ENCODE measurements at regions not wholly inside any gene's neighbourhood (a gene's known extent, or its start where the extent isn't known, plus 50 kb on each side); places are given as distances from the start of the nearest gene placed in this dataset.
"Not testable (repeated sequence)": the region's sequence is repeated elsewhere in the genome, so short reads cannot be mapped to it uniquely, and the experiment has no call there.

DNA sequence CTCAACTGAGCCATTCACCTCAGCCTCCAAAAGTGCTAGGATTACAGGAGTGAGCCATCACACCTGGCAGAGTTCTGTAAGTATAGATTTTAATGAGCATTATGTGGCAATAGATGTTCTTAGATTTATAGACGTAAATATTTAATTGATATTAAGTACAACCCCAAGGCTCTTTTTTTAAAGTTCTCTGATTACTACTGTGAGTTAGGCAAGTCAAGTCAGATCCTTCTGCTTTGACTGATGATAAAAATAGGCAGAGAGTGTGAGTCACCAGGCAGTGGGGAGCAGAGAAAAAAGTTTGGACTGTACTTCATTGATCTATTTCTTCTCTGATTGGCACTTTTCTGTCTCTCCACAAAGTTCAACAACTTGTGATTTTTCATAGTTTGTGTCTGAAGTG, 1379.9 kb downstream of the UQCRFS1 start:
- DNase-seq (ENCODE audit: low read depth) = no peak

DNA sequence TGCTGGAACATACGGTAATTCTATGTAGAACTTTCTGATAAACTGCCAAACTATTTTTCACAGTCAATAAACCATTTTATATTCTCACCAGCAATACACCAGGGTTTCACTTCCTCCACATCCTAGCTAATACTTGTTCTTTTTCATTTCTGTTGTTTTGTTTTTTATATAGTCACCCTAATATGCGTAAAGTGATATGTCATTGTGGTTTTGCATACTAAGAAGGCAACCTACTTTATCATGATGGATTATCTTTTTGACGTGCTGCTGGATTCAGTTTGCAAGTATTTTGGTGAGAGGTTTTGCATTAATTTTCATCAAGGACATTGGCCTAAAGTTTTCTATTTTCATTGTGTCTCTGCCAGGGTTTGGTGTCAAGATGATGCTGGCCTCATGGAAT, 1384.1 kb downstream of the UQCRFS1 start:
- no peak for DNase-seq (ENCODE audit: low read depth)

DNA sequence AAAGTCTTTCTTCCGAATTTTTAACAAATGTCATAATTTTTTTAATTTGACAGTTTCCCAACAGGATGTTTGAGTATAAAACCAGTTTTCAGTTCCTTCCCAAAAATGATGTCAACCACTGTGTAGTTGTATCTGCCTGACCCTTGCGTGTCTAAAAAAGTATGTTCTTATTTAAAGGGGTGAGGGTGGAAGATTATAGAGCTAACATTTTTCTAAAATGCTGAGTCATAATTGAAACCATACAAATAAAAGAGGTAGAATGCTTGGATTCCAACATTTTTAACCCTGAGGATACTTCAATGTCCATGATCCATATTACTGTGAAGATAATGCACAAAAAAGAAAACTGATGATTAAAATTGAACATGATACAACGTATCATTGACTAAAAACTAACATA, 1388.8 kb downstream of the UQCRFS1 start:
- no peak for DNase-seq (ENCODE audit: low read depth)

DNA sequence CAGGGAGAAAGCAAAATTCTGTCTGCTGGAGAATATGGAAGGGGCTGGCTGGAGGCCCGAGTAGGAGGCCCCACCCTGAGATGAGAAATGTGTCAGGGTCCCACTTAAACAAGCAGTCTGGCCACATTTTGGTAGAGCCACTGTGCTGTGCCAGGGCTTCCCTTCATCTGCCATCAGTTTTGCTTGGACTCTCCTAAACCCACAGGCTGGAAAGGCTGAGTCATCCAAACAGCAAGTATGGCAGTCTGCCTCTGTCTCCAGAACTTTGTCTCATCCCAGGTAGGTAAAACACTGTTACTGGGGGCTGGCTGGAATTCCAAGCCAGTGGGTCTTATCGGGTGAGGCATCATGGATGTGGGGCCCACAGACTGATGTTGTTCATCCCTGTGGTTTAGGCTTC, 1390.6 kb downstream of the UQCRFS1 start:
- DNase-seq (ENCODE audit: low read depth) = peak; percentile 2

DNA sequence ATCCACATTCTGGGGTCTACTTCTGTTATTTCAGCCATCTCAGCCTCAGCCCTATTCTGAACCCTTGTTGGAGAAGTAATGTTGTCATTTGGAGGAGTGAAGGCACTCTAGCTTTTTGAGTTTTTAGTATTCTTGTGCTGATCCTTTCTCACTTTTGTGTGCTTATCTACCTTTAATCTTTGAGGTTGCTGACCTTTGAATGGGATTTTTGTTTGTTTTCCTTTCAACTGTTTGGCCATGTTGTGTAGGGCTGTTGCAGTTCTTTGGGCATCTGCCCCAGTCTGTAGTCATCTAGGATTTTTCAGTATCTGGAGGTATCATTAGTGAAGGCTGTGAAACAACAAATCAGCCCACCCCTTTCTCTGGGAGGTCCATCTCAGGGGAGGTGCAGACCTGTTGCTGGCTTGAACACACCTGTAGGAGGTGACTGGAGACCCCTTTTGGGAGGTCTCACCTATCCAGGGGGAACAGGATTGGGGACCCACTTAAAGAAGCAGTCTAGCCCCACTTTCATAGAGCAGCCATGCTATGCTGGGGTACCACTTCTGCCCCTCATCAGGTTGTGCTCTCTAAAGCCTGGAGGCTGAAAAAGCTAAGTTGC, 1391.4 kb downstream of the UQCRFS1 start:
- DNase-seq (ENCODE audit: low read depth) = no peak

DNA sequence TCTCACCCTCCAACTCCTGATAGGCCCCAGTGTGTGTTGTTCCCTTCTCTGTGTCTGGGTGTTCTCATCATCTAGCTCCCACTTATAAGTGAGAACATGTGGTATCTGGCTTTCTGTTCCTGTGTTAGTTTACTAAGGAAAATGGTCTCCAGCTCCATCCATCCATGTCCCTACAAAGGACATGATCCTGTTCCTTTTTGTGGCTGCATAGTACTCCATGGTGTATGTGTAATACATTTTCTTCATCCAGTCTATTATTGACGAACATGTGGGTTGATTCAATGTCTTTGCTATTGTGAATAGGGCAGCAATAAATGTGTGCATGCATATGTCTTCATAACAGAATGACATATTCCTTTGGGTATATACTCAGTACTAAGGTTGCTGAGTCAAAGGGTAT, 1397.0 kb downstream of the UQCRFS1 start:
- no peak for DNase-seq (ENCODE audit: low read depth)

DNA sequence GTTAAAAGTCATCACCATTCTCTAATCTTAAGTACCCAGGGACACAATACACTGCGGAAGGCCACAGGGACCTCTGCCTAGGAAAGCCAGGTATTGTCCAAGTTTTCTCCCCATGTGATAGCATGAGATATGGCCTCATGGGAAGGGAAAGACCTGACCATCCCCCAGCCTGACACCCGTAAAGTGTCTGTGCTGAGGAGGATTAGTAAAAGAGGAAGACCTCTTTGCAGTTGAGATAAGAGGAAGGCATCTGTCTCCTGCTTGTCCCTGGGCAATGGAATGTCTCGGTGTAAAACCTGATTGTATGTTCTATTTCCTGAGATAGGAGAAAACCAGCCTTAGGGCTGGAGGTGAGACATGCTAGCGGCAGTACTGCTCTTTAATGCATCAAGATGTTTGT, 1398.1 kb downstream of the UQCRFS1 start:
- DNase-seq (ENCODE audit: low read depth) = not testable (repeated sequence)

DNA sequence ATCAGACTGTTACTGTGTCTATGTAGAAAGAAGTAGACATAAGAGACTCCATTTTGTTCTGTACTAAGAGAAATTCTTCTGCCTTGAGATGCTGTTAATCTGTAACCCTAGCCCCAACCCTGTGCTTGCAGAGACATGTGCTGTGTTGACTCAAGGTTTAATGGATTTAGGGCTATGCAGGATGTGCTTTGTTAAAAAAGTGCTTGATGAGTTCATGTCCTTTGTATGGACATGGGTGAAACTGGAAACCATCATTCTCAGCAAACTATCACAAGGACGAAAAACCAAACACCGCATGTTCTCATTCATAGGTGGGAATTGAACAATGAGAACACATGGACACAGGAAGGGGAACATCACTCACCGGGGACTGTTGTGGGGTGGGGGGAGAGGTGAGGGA, 1398.7 kb downstream of the UQCRFS1 start:
- not testable (repeated sequence) for DNase-seq (ENCODE audit: low read depth)

DNA sequence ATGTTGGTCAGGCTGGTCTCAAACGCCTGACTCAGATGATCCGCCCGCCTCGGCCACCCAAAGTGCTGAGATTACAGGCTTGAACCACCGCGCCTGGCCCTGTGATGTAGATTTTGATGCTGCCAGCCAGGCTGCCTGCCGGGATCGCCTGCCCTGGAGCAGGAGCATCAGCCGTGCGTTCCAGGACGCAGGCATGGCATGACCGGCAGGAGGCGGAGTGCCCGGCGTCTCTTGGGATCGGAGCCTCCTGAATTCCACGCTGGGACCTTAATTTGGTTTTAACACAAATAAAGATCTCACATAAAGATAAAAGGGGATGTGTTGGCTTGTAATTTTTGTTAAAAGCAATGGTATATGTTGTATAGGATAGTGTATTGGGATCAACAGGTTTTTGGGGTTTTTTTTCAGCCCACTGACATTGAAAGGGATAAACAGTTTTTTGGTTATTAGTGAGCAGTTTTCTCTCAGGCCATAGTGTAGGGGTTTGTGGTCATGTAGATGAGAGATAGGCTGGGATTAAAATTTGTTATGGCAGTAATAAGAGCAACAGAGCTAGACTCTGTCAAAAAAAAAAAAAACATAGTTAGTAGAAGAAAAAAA, 1406.4 kb downstream of the UQCRFS1 start:
- no peak for DNase-seq (ENCODE audit: low read depth)

DNA sequence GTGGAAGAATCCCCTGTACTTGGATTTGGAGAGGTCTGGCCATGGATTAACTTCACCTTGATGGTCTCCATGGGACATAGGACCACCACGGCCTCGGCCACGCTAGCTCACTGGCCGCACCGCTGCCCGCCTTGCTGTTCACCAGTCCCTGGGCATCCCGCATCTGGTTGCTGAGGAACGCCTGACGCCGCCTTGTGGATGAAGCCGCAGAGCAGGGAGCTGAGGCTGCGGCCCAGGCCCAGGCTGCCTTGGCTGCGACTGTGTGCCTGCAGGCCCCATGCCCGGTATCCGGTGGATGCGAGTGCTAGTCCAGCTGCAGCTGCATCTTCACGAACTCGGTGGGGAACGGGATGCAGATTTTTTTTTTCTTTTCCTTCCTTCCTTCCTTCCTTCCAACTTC, 1407.1 kb downstream of the UQCRFS1 start:
- no peak for DNase-seq (ENCODE audit: low read depth)

DNA sequence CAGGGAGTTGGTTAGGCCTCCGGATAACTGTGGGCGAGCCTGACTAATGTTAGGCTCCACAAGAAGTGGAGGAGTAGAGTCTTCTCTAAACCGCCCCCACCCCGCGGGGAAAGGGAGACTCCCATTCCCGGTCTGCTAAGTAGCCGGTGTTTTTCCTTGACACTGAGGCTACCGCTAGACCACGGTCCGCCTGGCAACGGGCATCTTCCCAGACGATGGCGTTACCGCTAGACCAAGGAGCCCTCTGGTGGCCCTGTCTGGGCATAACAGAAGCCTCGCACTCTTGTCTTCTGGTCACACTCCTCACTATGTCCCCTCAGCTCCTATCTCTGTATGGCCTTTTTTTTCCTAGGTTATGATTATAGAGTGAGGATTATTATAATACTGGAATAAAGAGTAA, 1410.7 kb downstream of the UQCRFS1 start:
- DNase-seq (ENCODE audit: low read depth) = peak; percentile 6

DNA sequence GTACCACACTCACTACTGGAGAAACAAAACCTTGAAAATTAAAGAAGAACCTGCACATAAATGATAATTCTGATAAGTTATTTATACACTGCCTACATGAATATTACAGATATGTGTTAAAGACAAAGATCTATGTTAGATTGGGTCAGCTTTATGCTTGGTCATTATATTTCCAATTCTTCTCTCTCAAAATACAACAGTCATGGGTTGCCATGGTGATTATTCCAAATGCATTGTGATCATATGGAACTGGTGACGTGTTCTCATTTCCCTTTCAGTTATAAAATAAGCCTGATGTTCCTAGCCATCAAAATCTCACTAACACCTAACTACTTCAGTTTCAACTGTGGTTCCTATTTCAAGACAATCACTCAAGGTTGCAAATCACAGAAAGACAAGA, 1416.4 kb downstream of the UQCRFS1 start:
- no peak for DNase-seq (ENCODE audit: low read depth)

DNA sequence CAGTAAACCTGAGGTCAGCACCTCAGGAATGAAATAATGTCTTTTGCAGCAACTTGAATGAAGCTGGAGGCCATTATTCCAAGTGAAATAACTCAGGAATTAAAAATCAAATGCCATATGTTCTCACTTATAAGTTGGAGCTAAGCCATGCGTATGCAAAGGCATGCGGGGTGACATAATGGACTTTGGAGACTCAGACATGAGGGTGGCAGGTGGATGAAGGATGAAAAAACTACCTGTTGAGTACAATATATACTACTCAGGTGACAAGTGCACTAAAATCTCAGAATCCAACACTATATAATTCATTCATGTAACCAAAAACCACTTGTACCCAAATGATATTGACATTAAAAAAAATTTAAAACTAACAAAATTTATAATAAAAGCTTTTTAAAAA, 1416.9 kb downstream of the UQCRFS1 start:
- DNase-seq (ENCODE audit: low read depth) = no peak

DNA sequence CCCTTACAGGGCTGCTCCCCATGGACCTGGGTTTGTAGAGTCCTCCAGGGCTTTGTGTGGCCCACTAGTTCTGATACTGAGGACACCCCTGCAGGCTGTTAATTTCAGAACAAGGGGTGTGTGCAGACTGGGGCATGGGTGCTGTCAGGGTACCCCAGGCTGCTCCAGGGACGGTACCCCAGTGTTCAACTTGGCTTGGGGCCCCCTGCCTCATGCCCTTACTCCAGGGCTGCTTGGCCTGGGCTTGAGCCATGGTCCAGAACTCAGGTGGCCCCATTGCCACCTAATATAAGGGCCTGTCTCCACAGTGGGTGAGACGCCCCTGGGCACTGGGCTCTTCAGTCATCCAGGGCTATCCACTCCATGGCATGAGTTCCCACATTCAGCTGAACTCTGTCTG, 1417.6 kb downstream of the UQCRFS1 start:
- no peak for DNase-seq (ENCODE audit: low read depth)

DNA sequence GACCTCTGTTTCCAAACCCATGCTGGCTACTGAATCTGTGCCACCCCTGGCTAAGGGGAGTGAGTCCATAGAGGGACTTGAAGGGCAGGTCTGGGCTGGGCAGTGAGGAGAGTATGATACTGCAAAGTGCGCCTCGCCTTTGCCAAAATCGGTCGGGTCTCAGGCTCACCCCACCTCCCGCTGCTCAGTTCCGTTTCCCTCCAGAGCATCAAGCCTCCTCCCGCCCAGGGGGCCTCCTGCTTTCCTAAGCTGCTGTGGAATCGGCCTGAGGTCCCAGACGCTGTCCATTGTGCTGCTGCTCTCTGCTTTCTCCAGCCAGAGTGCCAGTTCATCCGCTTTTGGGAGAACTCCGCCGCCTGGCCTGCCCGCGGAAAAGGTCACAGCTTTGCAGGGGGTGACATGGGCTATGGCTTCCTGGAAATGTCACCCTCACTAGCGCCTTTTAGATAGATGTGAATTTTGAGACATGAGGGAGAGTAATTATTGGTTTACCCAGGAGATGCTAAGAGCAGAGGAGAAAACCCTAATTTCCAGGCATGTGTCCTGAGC, 1418.4 kb downstream of the UQCRFS1 start:
- DNase-seq (ENCODE audit: low read depth) = peak; percentile 49

DNA sequence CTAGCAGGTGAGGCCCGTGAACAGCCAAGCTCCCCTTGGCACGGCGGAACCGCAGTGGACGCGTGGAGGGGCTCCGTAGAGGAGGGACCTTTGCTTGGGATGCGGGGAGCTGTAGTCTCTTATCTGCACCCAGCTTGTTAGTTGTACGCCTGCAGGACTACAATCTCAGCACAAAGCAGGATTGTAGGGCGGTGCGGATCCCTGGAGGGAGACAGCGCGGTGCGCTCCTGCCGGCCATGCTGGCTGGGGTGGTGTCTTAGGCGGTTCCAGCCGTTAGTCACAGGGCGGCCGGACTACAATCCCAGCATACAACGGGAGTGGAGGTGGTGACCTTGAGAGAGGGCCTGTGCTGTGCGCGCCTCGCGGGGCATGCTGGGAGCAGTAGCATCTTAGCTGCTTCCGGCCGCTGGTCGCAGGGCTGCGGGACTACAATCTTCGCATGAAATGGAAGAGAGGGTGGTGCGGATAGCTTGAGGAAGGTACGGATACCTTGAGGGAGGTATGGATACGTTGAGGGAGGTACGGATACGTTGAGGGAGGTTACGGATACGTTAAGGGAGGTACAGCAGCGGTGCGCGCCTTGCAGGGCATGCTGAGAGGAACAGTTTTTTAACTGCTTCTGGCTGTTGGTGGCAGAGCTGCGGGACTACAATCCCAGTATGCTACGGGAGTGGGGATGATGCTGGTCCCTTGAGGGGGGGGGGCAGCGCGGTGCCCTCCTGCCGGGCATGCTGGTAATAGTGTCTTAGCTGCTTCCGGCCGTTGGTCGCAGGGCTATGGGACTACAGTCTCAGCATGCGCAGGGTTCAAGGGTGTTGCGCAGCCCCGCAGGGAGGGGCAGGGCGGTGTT, 1419.1 kb downstream of the UQCRFS1 start:
- DNase-seq (ENCODE audit: low read depth) = peak; percentile 98

DNA sequence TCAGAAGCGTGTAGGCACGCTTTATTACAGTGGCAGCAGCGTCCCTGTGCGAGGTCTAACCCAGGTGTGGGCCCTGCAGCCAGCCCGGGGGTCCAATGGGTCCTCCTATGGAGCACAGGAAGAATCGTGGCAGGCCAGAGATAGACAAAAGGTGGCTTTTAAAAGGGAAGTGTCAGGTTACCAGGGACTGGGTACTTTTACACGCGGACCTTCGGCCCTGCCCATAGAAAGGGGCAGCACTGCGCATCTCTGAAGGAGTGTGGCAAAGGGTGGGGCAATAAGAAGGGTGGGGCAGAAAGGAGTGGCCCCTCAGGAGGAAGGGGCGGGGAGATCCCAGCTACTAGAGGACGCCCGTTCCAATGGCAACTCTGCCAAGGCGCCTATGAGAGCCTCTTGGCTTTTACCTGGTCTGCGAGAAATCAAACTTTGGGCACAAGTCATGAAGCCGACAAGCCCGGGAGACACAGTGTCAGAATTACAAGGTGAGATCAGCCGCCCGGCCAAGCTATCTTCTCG, 1419.8 kb downstream of the UQCRFS1 start:
- peak; percentile 78 for DNase-seq (ENCODE audit: low read depth)

DNA sequence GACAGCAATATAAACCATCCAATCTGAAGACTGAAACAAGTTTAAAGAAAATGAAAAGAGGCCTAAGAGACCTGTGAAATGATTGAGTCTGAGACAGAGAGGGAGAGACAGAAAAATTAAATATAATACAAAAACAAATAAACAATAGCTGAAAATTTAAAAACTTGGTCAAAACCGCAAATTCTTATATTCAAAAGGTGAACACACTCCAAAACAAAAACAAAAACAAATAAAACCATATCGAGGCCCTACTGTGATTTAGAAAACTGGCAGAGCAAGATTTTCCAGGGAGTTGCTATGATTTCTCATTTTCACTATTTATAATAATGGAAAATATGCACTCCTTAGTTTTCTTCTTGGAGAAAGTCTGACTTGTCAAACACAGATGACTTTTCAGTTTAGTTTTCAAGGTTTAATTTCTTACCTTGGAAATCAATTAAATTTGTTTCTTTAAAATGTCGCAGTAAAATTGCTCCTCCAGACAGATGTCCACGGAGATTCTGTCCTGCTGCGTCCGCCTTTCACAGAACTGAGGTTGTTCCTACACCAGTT, 1420.3 kb downstream of the UQCRFS1 start:
- DNase-seq (ENCODE audit: low read depth) = no peak

DNA sequence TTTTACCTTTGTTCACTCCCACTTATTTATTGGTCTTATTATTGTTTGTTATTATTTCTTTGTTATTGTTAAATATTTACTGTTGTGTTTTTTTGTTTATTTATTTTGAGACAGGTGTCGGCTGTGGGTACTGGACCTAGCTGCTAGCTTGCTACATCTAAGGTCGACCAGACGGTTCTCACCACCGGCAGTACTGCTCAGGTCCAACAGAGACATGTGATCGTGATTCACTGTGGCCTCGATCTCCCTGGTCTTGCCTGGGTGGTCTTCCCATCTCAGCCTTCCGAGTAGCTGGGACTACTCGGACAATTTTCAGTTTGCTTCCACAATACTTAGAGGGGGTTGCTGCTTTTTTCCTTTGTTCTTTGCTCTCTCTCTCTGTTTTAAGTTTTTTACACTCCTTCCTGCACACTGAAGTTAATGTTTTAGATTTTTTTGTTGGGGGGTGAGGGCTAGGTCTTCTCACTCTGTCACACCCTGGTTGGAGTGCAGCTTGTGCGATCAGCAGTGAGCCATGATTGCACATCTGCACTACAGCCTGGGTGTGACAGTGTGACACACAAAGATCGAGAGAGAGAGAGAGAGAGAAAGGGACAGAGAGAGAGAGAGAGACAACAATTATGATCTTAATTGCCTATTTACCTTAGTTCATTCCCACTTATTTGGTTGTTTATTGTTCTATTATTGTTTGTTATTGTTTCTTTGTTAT, 1432.4 kb downstream of the UQCRFS1 start:
- no peak for DNase-seq (ENCODE audit: low read depth)

DNA sequence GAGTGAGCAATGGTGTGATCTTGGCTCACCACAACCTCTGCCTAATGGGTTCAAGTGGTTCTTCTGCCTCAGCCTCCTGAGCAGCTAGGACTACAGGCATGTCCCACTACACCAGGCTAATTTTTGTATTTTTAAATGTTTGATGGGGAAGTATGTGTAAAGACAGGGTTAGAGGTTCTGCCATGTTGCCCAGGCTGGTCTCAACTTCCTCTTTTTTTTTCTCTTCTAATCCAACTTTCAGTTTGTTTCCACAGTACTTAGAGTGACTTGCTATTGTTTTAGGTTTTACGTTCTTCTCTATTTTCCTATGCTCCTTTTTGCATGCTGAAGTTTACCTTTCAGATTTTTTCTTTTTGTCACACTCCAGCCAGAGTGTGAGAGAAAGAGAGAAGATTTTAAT, 1433.0 kb downstream of the UQCRFS1 start:
- DNase-seq (ENCODE audit: low read depth) = no peak

DNA sequence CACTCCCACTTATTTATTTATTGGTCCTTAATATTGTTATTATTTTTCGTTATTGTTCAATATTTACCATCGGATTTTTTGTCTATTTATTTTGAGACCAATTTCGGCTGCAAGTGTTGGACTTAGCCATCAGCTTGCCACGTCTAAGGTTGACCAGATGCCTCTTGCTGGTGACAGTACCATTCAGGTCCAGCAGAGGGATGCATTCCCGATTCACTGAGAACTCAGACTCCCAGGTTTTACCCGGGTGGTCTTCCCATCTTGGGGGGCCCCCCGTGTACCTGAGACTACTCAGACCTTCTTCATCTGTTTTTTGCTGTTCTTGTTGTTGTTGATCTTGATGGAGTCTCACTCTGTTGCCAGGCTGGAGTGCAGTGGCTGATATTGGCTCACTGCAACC, 1435.2 kb downstream of the UQCRFS1 start:
- no peak for DNase-seq (ENCODE audit: low read depth)

DNA sequence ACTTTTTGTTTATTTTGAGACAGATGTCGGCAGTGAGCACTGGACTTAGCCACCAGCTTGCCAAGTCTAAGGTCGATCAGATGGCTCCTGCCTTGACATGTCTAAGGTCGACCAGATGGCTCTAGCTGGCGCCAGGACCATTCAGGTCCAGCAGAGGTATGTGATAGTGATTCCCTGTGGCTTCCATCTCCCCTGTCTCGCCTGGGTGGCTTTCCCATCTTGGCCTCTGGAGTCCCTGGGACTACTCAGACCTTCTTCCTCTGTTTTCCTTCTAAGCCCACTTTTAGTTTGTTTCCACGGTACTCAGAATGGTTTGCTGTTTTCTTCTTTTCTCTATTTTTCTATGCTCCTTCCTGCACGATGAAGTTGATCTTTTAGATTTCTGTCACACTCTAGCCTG, 1435.7 kb downstream of the UQCRFS1 start:
- no peak for DNase-seq (ENCODE audit: low read depth)
